HCT116 (cell line): ENCODE measurements at regions not wholly inside any gene's neighbourhood (a gene's known extent, or its start where the extent isn't known, plus 50 kb on each side); places are given as distances from the start of the nearest gene placed in this dataset.

Experiments
- ATAC-seq: fragments of 200-7000 bp; cut with Tn5 transposase; 2 replicates; pipeline ENCODE4 v1.9.1; 2020; ENCODE audit warnings: mild to moderate bottlenecking, moderate library complexity
- BruUV-seq: library from RNA; stranded (reverse); fragments of 400-500 nt; replicated peaks from 2 replicates; lab custom pipeline; 2021; lab: Mats Ljungman, UMichigan
- CTCF ChIA-PET: fragments of 300-600 bp; sonication (Branson Sonifier 250); formaldehyde crosslinking; loops from one replicate; lab custom pipeline; 2021; ENCODE audit warnings: antibody characterized with exemption; lab: Charles Lee
- POLR2A ChIA-PET: fragments of 300-600, 350-600 bp; sonication (Branson Sonifier 250); formaldehyde crosslinking; loops from one replicate; lab custom pipeline; 2021; ENCODE audit warnings: antibody characterized with exemption; lab: Charles Lee
- RAD21 ChIA-PET, 2 experiments: fragments of 300-600 bp; sonication (Branson Sonifier 250); formaldehyde crosslinking; loops; one replicate each; lab custom pipeline; 2023; ENCODE audit warnings: low total read pairs in 2 of 2; ENCODE audit not compliant: uncharacterized antibody in 2 of 2, unreplicated experiment in 2 of 2, low non-redundant PET in 1 of 2; lab: Charles Lee
- DNase-seq: peaks from one replicate; pipeline ENCODE4 v3.0.0-alpha.2; 2010; ENCODE audit warnings: low read depth, low spot score
- H2AFZ ChIP-seq: fragments of 200-600 bp; shearing (Covaris generic), sonication (generic); 2 replicates; pipeline ENCODE4 v1.6.1; 2017; ENCODE audit warnings: low read depth, mixed run types, mixed read lengths, antibody characterized with exemption, low read length; ENCODE audit not compliant: poor library complexity, severe bottlenecking
- H3K27ac ChIP-seq: 2 replicates; pipeline ENCODE4 v1.5.1; 2012; ENCODE audit warnings: low read depth, low read length
- H3K27me3 ChIP-seq: fragments of 200-600 bp; sonication (generic); 2 replicates; pipeline ENCODE4 v1.6.1; 2016; ENCODE audit warnings: mixed run types, low read length, mixed read lengths; ENCODE audit not compliant: insufficient read depth
- H3K36me3 ChIP-seq, 2 experiments: fragments of 200-500 bp in 1 of 2; fragments of 200-600 bp in 1 of 2; sonication (Bioruptor generic) in 1 of 2; sonication (generic) in 1 of 2; 2 replicates each; pipeline versions ENCODE4 v1.5.1 to v1.6.1; 2014 to 2016; ENCODE audit warnings: low read length in 2 of 2, inconsistent platforms in 1 of 2, mixed read lengths in 1 of 2, mixed run types in 1 of 2; ENCODE audit not compliant: insufficient read depth in 2 of 2, control insufficient read depth in 1 of 2
- H3K4me1 ChIP-seq, 2 experiments: fragments of 200-600 bp in 1 of 2; sonication (generic) in 1 of 2; 2 replicates each; pipeline versions ENCODE4 v1.5.1 to v1.6.1; 2012 to 2017; ENCODE audit warnings: low read length in 2 of 2, inconsistent platforms in 1 of 2, mild to moderate bottlenecking in 1 of 2, mixed read lengths in 1 of 2, mixed run types in 1 of 2, moderate library complexity in 1 of 2; ENCODE audit not compliant: insufficient read depth in 2 of 2, control insufficient read depth in 1 of 2
- H3K4me2 ChIP-seq: fragments of 200-600 bp; sonication (generic); 2 replicates; pipeline ENCODE4 v1.6.1; 2017; ENCODE audit warnings: mixed run types, low read length, mixed read lengths
- H3K4me3 ChIP-seq, 2 experiments: fragments of 200-600 bp in 1 of 2; sonication (generic) in 1 of 2; replicated peaks in 1 of 2; 2 replicates each; pipeline ENCODE4 v1.5.1; 2011 to 2016; ENCODE audit warnings: low read length in 2 of 2, control low read depth in 1 of 2, low read depth in 1 of 2, mild to moderate bottlenecking in 1 of 2, mixed read lengths in 1 of 2, mixed run types in 1 of 2
- H3K79me2 ChIP-seq: fragments of 200-600 bp; sonication (generic); 2 replicates; pipeline ENCODE4 v1.6.1; 2017; ENCODE audit warnings: mild to moderate bottlenecking, mixed run types, low read length, moderate library complexity, mixed read lengths; ENCODE audit not compliant: insufficient read depth
- H3K9ac ChIP-seq: fragments of 200-600 bp; sonication (generic); 2 replicates; pipeline ENCODE4 v1.6.1; 2016; ENCODE audit warnings: low read length, mixed read lengths
- H3K9me2 ChIP-seq: fragments of 200-600 bp; sonication (generic), shearing (Covaris generic); 2 replicates; pipeline ENCODE4 v1.6.1; 2017; ENCODE audit warnings: mixed run types, mild to moderate bottlenecking, moderate library complexity; ENCODE audit not compliant: insufficient read depth
- H3K9me3 ChIP-seq, 2 experiments: fragments of 200-500 bp in 1 of 2; fragments of 200-600 bp in 1 of 2; sonication (Bioruptor generic) in 1 of 2; sonication (generic) in 1 of 2; 2 replicates each; pipeline ENCODE4 v1.6.1; 2014 to 2017; ENCODE audit warnings: low read length in 2 of 2, mixed read lengths in 2 of 2, inconsistent platforms in 1 of 2, low read depth in 1 of 2, mild to moderate bottlenecking in 1 of 2, mixed run types in 1 of 2, moderate library complexity in 1 of 2; ENCODE audit not compliant: control insufficient read depth in 1 of 2, insufficient read depth in 1 of 2
- H4K20me1 ChIP-seq: fragments of 200-600 bp; sonication (generic), shearing (Covaris generic); 2 replicates; pipeline ENCODE4 v1.6.1; 2017; ENCODE audit warnings: mixed run types, mild to moderate bottlenecking, moderate library complexity; ENCODE audit not compliant: insufficient read depth
- ATF3 ChIP-seq: IDR thresholded peaks from 2 replicates; pipeline ENCODE4 v1.6.1; 2012
- CBX3 ChIP-seq: IDR thresholded peaks from 2 replicates; pipeline ENCODE4 v1.6.1; 2012; ENCODE audit warnings: low read depth
- EGR1 ChIP-seq: IDR thresholded peaks from 2 replicates; pipeline ENCODE4 v1.6.1; 2012; ENCODE audit warnings: low read depth
- EZH2 ChIP-seq: fragments of 200-600 bp; sonication (generic); IDR thresholded peaks from 2 replicates; pipeline ENCODE4 v1.6.1; 2017; ENCODE audit warnings: antibody characterized with exemption, mixed run types
- EZH2phosphoT487 ChIP-seq: fragments of 200-600 bp; IDR thresholded peaks from 2 replicates; pipeline ENCODE4 v1.6.1; 2018; ENCODE audit warnings: antibody characterized with exemption, borderline replicate concordance
- JUND ChIP-seq: IDR thresholded peaks from 2 replicates; pipeline ENCODE4 v1.6.1; 2012
- MAX ChIP-seq: IDR thresholded peaks from 2 replicates; pipeline ENCODE4 v1.6.1; 2012
- POLR2A ChIP-seq: IDR thresholded peaks from 2 replicates; pipeline ENCODE4 v1.7.0; 2011; ENCODE audit warnings: borderline replicate concordance; ENCODE audit not compliant: insufficient read depth, insufficient read length; ENCODE audit errors: extremely low read depth
- POLR2AphosphoS5 ChIP-seq: IDR thresholded peaks from 2 replicates; pipeline ENCODE4 v1.6.1; 2011; ENCODE audit warnings: mild to moderate bottlenecking, low read depth, low read length, moderate library complexity
- REST ChIP-seq: IDR thresholded peaks from 2 replicates; pipeline ENCODE4 v1.6.1; 2012; ENCODE audit warnings: low read depth
- SIN3A ChIP-seq: IDR thresholded peaks from 2 replicates; pipeline ENCODE4 v1.6.1; 2012; ENCODE audit warnings: low read depth
- ZBTB33 ChIP-seq: IDR thresholded peaks from 2 replicates; pipeline ENCODE4 v1.6.1; 2011; ENCODE audit warnings: mild to moderate bottlenecking, low read length, moderate library complexity; ENCODE audit not compliant: insufficient replicate concordance; ENCODE audit errors: extremely low read depth
- ZNF274 ChIP-seq: fragments of 200-500 bp; sonication (Bioruptor generic); IDR thresholded peaks from 2 replicates; pipeline ENCODE4 v1.6.1; 2014; ENCODE audit warnings: mild to moderate bottlenecking, low read depth, low read length, inconsistent platforms
- intact Hi-C: fragments of 100-400 bp; cut with micrococcal nuclease; formaldehyde crosslinking; loops from 2 replicates; pipeline ENCODE4 v1.10.0; 2022

- TF ChIP-seq REST = no peak
- no peak for TF ChIP-seq ZBTB33
- TF ChIP-seq JUND = no peak
- TF ChIP-seq EZH2 = no peak
- no peak for TF ChIP-seq MAX
Observed at GRCh38 chr4:67167849-67168248, 377.5 kb downstream of the CENPC start (continued).

GRCh38 chr4:67162690-67163089 is 382.6 kb downstream of the CENPC start:
- RAD21 ChIA-PET = no interaction called here

More at GRCh38 chr4:67162690-67163089, 382.6 kb downstream of the CENPC start:
- Histone ChIP-seq H3K9me2 (no peaks in the 10 kb centered on the region; the same call in 1 of the 2 replicates), H3K4me3 (no peak overlapping the region), H3K36me3 (no peaks in the 10 kb centered on the region), H3K4me2 (no peak overlapping the region), H2AFZ (no peak overlapping the region), H3K27me3 (no peaks in the 10 kb centered on the region), H3K4me1 (no peaks in the 10 kb centered on the region), H3K27ac (no peak overlapping the region), H4K20me1 (no peaks in the 10 kb centered on the region), H3K79me2 (no peaks in the 10 kb centered on the region), H3K9ac (no peak overlapping the region), H3K9me3 (peaks cover 0 to 12% of the 10 kb centered on the region in 2 experiments; a peak in 2 of 4 replicates)
- DNase-seq (no peak), ATAC-seq (no peak)
- TF ChIP-seq EZH2phosphoT487 (no peak), CBX3 (no peak), EGR1 (no peak), SIN3A (no peak), JUND (no peak), REST (no peak), EZH2 (no peak), ZNF274 (no peak), POLR2A (no peak), POLR2AphosphoS5 (no peak), ATF3 (no peak)
- POLR2A ChIA-PET = no interaction called here
- CTCF ChIA-PET = no interaction called here
- no TSS peak for BruUV-seq
- intact Hi-C loops = no loop called here
